ENCODE measurements at regions not wholly inside any gene's neighbourhood (a gene's known extent, or its start where the extent isn't known, plus 50 kb on each side); places are given as distances from the start of the nearest gene placed in this dataset.

DNA sequence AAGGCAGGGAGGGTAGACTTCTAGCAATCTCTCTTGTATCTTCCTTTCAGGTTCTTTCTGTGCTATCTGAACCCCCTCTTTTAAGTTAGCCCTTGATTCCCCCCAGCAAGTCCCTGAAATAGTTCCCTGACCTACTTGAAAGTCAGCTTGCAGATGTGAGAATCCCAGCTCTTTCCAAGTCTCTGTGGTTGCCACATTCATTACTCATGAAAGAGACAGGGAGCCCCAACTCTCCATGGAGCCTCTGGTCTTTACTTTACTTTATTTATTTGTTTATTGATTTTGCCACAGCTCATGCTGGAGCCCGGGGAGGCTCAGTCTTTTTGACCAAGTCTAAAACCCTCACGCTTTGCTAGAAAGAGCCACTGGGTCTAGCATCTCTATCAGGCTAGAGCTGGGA, 193.6 kb upstream of the FAR2 start:
- no peaks in the 10 kb centered on the region for H3K9me3 ChIP-seq (ENCODE audit: low read length)
- no peaks in the 10 kb centered on the region for H3K9me2 ChIP-seq (ENCODE audit: low read depth, low read length)
- H3K9ac ChIP-seq (ENCODE audit: low read length) = no peak overlapping the region
- H3F3A ChIP-seq (ENCODE audit: insufficient read depth, low read length) = no peaks in the 10 kb centered on the region
- no peaks in the 10 kb centered on the region for H3K27me3 ChIP-seq (ENCODE audit: insufficient read depth, low read length)
- TF ChIP-seq, protein P1, sequence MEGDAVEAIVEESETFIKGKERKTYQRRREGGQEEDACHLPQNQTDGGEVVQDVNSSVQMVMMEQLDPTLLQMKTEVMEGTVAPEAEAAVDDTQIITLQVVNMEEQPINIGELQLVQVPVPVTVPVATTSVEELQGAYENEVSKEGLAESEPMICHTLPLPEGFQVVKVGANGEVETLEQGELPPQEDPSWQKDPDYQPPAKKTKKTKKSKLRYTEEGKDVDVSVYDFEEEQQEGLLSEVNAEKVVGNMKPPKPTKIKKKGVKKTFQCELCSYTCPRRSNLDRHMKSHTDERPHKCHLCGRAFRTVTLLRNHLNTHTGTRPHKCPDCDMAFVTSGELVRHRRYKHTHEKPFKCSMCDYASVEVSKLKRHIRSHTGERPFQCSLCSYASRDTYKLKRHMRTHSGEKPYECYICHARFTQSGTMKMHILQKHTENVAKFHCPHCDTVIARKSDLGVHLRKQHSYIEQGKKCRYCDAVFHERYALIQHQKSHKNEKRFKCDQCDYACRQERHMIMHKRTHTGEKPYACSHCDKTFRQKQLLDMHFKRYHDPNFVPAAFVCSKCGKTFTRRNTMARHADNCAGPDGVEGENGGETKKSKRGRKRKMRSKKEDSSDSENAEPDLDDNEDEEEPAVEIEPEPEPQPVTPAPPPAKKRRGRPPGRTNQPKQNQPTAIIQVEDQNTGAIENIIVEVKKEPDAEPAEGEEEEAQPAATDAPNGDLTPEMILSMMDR (IDR thresholded peaks at IDR 0.05; ENCODE audit: low read length) = no peak
- TF ChIP-seq EZH2 (IDR thresholded peaks at IDR 0.05; ENCODE audit: borderline replicate concordance, low read length) = no peak
- no peak overlapping the region for H3K4me3 ChIP-seq (ENCODE audit: low read depth, low read length, poor library complexity, severe bottlenecking)
- H3K4me2 ChIP-seq (ENCODE audit: low read length) = no peak overlapping the region
- H3K27ac ChIP-seq (ENCODE audit: low read depth, low read length, poor library complexity, severe bottlenecking) = no peak overlapping the region
- no peaks in the 10 kb centered on the region for H4K20me1 ChIP-seq (ENCODE audit: insufficient read depth, low read length)
- H3K79me2 ChIP-seq (ENCODE audit: insufficient read depth, low read length) = no peaks in the 10 kb centered on the region
- H3K4me1 ChIP-seq (ENCODE audit: insufficient read depth, low read length, severe bottlenecking) = no peaks in the 10 kb centered on the region
- no peak overlapping the region for H2AFZ ChIP-seq (ENCODE audit: low read length)
- H3K36me3 ChIP-seq (ENCODE audit: insufficient read depth, low read length) = no peaks in the 10 kb centered on the region

GRCh38 chr12:28955931-28956330, 193.1 kb upstream of the FAR2 start:
- H4K20me1 ChIP-seq (ENCODE audit: insufficient read depth, low read length) = no peaks in the 10 kb centered on the region
- H3K27me3 ChIP-seq (ENCODE audit: insufficient read depth, low read length) = no peaks in the 10 kb centered on the region
- H3K27ac ChIP-seq (ENCODE audit: low read depth, low read length, poor library complexity, severe bottlenecking) = no peak overlapping the region
- H3K9me2 ChIP-seq (ENCODE audit: low read depth, low read length) = no peaks in the 10 kb centered on the region
- H3K9me3 ChIP-seq (ENCODE audit: low read length) = no peaks in the 10 kb centered on the region
- no peaks in the 10 kb centered on the region for H3K36me3 ChIP-seq (ENCODE audit: insufficient read depth, low read length)
- no peaks in the 10 kb centered on the region for H3K4me1 ChIP-seq (ENCODE audit: insufficient read depth, low read length, severe bottlenecking)
- H3F3A ChIP-seq (ENCODE audit: insufficient read depth, low read length) = no peaks in the 10 kb centered on the region
- no peak overlapping the region for H2AFZ ChIP-seq (ENCODE audit: low read length)
- TF ChIP-seq EZH2 (IDR thresholded peaks at IDR 0.05; ENCODE audit: borderline replicate concordance, low read length) = no peak
- TF ChIP-seq, protein P1 (IDR thresholded peaks at IDR 0.05; ENCODE audit: low read length) = no peak
- H3K4me3 ChIP-seq (ENCODE audit: low read depth, low read length, poor library complexity, severe bottlenecking) = no peak overlapping the region
- H3K9ac ChIP-seq (ENCODE audit: low read length) = no peak overlapping the region
- H3K79me2 ChIP-seq (ENCODE audit: insufficient read depth, low read length) = no peaks in the 10 kb centered on the region
- H3K4me2 ChIP-seq (ENCODE audit: low read length) = no peak overlapping the region

GRCh38 chr12:28958553-28959195, 190.4 kb upstream of the FAR2 start:
- no peak overlapping the region for H3K4me2 ChIP-seq (ENCODE audit: low read length)

More at GRCh38 chr12:28958553-28959195, 190.4 kb upstream of the FAR2 start:
- H3K4me3 ChIP-seq (ENCODE audit: low read depth, low read length, poor library complexity, severe bottlenecking) = no peak overlapping the region
- H3K27ac ChIP-seq (ENCODE audit: low read depth, low read length, poor library complexity, severe bottlenecking) = no peak overlapping the region
- H3K9ac ChIP-seq (ENCODE audit: low read length) = no peak overlapping the region
- H3K79me2 ChIP-seq (ENCODE audit: insufficient read depth, low read length) = no peaks in the 10 kb centered on the region
- H3K9me2 ChIP-seq (ENCODE audit: low read depth, low read length) = no peaks in the 10 kb centered on the region
- TF ChIP-seq, protein P1 (IDR thresholded peaks at IDR 0.05; ENCODE audit: low read length) = no peak
- TF ChIP-seq EZH2 (IDR thresholded peaks at IDR 0.05; ENCODE audit: borderline replicate concordance, low read length) = no peak
- H4K20me1 ChIP-seq (ENCODE audit: insufficient read depth, low read length) = no peaks in the 10 kb centered on the region
- no peaks in the 10 kb centered on the region for H3K9me3 ChIP-seq (ENCODE audit: low read length)
- no peaks in the 10 kb centered on the region for H3K27me3 ChIP-seq (ENCODE audit: insufficient read depth, low read length)
- H3F3A ChIP-seq (ENCODE audit: insufficient read depth, low read length) = no peaks in the 10 kb centered on the region
- no peaks in the 10 kb centered on the region for H3K36me3 ChIP-seq (ENCODE audit: insufficient read depth, low read length)
- H3K4me1 ChIP-seq (ENCODE audit: insufficient read depth, low read length, severe bottlenecking) = no peaks in the 10 kb centered on the region
- H2AFZ ChIP-seq (ENCODE audit: low read length) = no peak overlapping the region
